Endothelial cell of umbilical vein (primary cell): ENCODE measurements at regions not wholly inside any gene's neighbourhood (a gene's known extent, or its start where the extent isn't known, plus 50 kb on each side); places are given as distances from the start of the nearest gene placed in this dataset.

ENCODE experiments used
- BruUV-seq: library from RNA; stranded (reverse); fragments of 400-500 nt; replicated peaks from 2 replicates; lab custom pipeline; 2021; lab: Mats Ljungman, UMichigan
- CTCF ChIA-PET: fragments of 300-600, 350-600 bp; sonication (Branson Sonifier 250); formaldehyde crosslinking; loops from one replicate; lab custom pipeline; 2021; ENCODE audit warnings: antibody characterized with exemption, inconsistent platforms; lab: Charles Lee
- POLR2A ChIA-PET: fragments of 300-600, 350-600 bp; sonication (Branson Sonifier 250); formaldehyde crosslinking; loops from one replicate; lab custom pipeline; 2021; ENCODE audit warnings: antibody characterized with exemption, inconsistent platforms; lab: Charles Lee
- DNase-seq: peaks from one replicate; pipeline ENCODE4 v3.0.0-alpha.2; 2011; ENCODE audit warnings: low read depth, low spot score
- FAIRE-seq: peaks from 2 replicates; lab custom pipeline; 2011; peaks lifted over from hg19 to GRCh38; lab: Jason Lieb, UNC
- H2AFZ ChIP-seq: 2 replicates; pipeline ENCODE4 v1.6.0; 2012; ENCODE audit warnings: low read depth, low read length, control low read depth, inconsistent platforms
- H3K27ac ChIP-seq: 2 replicates; pipeline ENCODE4 v1.5.1; 2011; ENCODE audit warnings: low read depth, mild to moderate bottlenecking, control low read depth, low read length, moderate library complexity; ENCODE audit not compliant: insufficient read depth
- H3K27me3 ChIP-seq, 2 experiments: 2 replicates each; pipeline versions ENCODE4 v1.6.0 to v1.6.1; 2011; ENCODE audit warnings: low read length in 2 of 2, mixed read lengths in 1 of 2; ENCODE audit not compliant: control insufficient read depth in 2 of 2, insufficient read depth in 2 of 2
- H3K36me3 ChIP-seq, 2 experiments: 2 replicates in 1 of 2; 3 replicates in 1 of 2; pipeline ENCODE4 v1.5.1; 2011; ENCODE audit warnings: low read length in 2 of 2, mild to moderate bottlenecking in 1 of 2, moderate library complexity in 1 of 2; ENCODE audit not compliant: control insufficient read depth in 2 of 2, insufficient read depth in 2 of 2; ENCODE audit errors: extremely low read depth in 1 of 2
- H3K4me1 ChIP-seq: 3 replicates; pipeline ENCODE4 v1.5.1; 2011; ENCODE audit warnings: mild to moderate bottlenecking, low read length; ENCODE audit not compliant: control insufficient read depth, insufficient read depth; ENCODE audit errors: extremely low read depth
- H3K4me2 ChIP-seq: 2 replicates; pipeline ENCODE4 v1.6.1; 2011; ENCODE audit warnings: low read length, control low read depth, mixed read lengths; ENCODE audit not compliant: insufficient read depth
- H3K4me3 ChIP-seq, 3 experiments: fragments of 200-600 bp in 1 of 3; sonication (generic), shearing (Covaris generic) in 1 of 3; replicated peaks in 1 of 3; 2 replicates each; pipeline ENCODE4 v1.5.1; 2011 to 2016; ENCODE audit warnings: control low read depth in 3 of 3, low read length in 3 of 3, mild to moderate bottlenecking in 2 of 3, inconsistent platforms in 1 of 3, low read depth in 1 of 3, moderate library complexity in 1 of 3; ENCODE audit not compliant: insufficient read depth in 1 of 3
- H3K79me2 ChIP-seq: 2 replicates; pipeline ENCODE4 v1.6.0; 2012; ENCODE audit warnings: low read length, inconsistent platforms; ENCODE audit not compliant: control insufficient read depth, insufficient read depth
- H3K9ac ChIP-seq: replicated peaks from 2 replicates; pipeline ENCODE3; 2011; ENCODE audit warnings: low read length, control low read depth; ENCODE audit not compliant: insufficient read depth; ENCODE audit errors: extremely low read depth
- H3K9me1 ChIP-seq: replicated peaks from 3 replicates; pipeline ENCODE4 v1.6.0; 2011; ENCODE audit warnings: mild to moderate bottlenecking, low read length; ENCODE audit not compliant: control insufficient read depth, insufficient read depth; ENCODE audit errors: extremely low read depth
- H3K9me3 ChIP-seq: replicated peaks from 2 replicates; pipeline ENCODE4 v1.5.1; 2012; ENCODE audit warnings: low read length, inconsistent platforms; ENCODE audit not compliant: control insufficient read depth, insufficient read depth
- H4K20me1 ChIP-seq: replicated peaks from 2 replicates; pipeline ENCODE3; 2011; ENCODE audit warnings: mild to moderate bottlenecking, low read length; ENCODE audit not compliant: control insufficient read depth, insufficient read depth; ENCODE audit errors: extremely low read depth
- CTCF ChIP-seq, 2 donors: IDR thresholded peaks; 1 replicate in 1 of 2; 2 replicates in 1 of 2; pipeline ENCODE4 v1.5.1; 2011; ENCODE audit warnings: low read length in 2 of 2, mild to moderate bottlenecking in 2 of 2, moderate library complexity in 2 of 2, control low read depth in 1 of 2, inconsistent platforms in 1 of 2, low read depth in 1 of 2; ENCODE audit not compliant: insufficient read depth in 1 of 2; ENCODE audit errors: extremely low read depth in 1 of 2
- EZH2 ChIP-seq: IDR thresholded peaks from 2 replicates; pipeline ENCODE4 v1.6.1; 2012; ENCODE audit warnings: borderline replicate concordance, low read depth, mild to moderate bottlenecking, moderate library complexity, low read length, inconsistent platforms; ENCODE audit not compliant: severe bottlenecking
- FOS ChIP-seq: IDR thresholded peaks from 2 replicates; pipeline ENCODE4 v1.6.1; 2011; ENCODE audit warnings: mild to moderate bottlenecking, low read length, moderate library complexity, borderline replicate concordance; ENCODE audit not compliant: insufficient read depth
- GATA2 ChIP-seq: IDR thresholded peaks from 2 replicates; pipeline ENCODE4 v1.7.0; 2011; ENCODE audit warnings: low read depth, mild to moderate bottlenecking, moderate library complexity, mixed read lengths, low read length; ENCODE audit not compliant: insufficient read length, insufficient read depth
- JUN ChIP-seq: IDR thresholded peaks from 2 replicates; pipeline ENCODE4 v1.6.1; 2011; ENCODE audit warnings: borderline replicate concordance, low read depth; ENCODE audit not compliant: insufficient read length, insufficient read depth
- MAX ChIP-seq: IDR thresholded peaks from 2 replicates; pipeline ENCODE4 v1.6.1; 2011; ENCODE audit not compliant: insufficient read depth, insufficient read length
- MYC ChIP-seq: IDR thresholded peaks from one replicate; pipeline ENCODE4 v1.6.1; 2011; ENCODE audit warnings: mild to moderate bottlenecking, low read depth, low read length
- POLR2A ChIP-seq: IDR thresholded peaks from 2 replicates; pipeline ENCODE4 v1.6.1; 2012; ENCODE audit warnings: low read depth, mild to moderate bottlenecking, control low read depth, low read length
- POLR2AphosphoS5 ChIP-seq: IDR thresholded peaks from 2 replicates; pipeline ENCODE4 v1.6.1; 2012; ENCODE audit warnings: low read depth, mild to moderate bottlenecking, control low read depth, low read length, moderate library complexity; ENCODE audit not compliant: insufficient read depth
- dilution Hi-C: fragments of 300-500 bp; cut with MboI; formaldehyde crosslinking; loops from one replicate; pipeline ENCODE4 v1.15.0; 2019; ENCODE audit warnings: low sequenced_read_pairs; ENCODE audit not compliant: extremely low pct_ligation_motif_present
- intact Hi-C: fragments of 100-400 bp; cut with micrococcal nuclease; formaldehyde crosslinking; loops from one replicate; pipeline ENCODE4 v1.10.0; 2022

- Histone ChIP-seq H3K4me2 (no peak overlapping the region), H3K27me3 (no peaks in the 10 kb centered on the region), H3K9me1 (no peaks in the 10 kb centered on the region), H4K20me1 (no peaks in the 10 kb centered on the region), H3K79me2 (no peaks in the 10 kb centered on the region), H3K9ac (no peak overlapping the region), H3K36me3 (no peaks in the 10 kb centered on the region), H3K27ac (no peak overlapping the region), H3K4me3 (no peak overlapping the region), H3K4me1 (no peaks in the 10 kb centered on the region), H2AFZ (no peak overlapping the region), H3K9me3 (no peaks in the 10 kb centered on the region)
- intact Hi-C loops = no loop called here
- CTCF ChIA-PET = interaction anchor here (1.1 kb wide), 1 partner anchor 58 kb away, joined by 3 read pairs; no protein-coding TSS in a partner anchor
- POLR2A ChIA-PET = no interaction called here
- DNase-seq = no peak
- FAIRE-seq = no peak
- TF ChIP-seq EZH2 (no peak), CTCF (IDR thresholded peaks at IDR 0.05; ENCODE audit: extremely low read depth in 1 of 2, insufficient read depth in 1 of 2, low read depth in 1 of 2, low read length in 2 of 2) (peak; percentile 7 to 23)
- dilution Hi-C loops = no loop called here
- BruUV-seq = no TSS peak
Measured at GRCh38 chr7:33836797-33837355, 68.5 kb upstream of the BMPER start.

- no peak for TF ChIP-seq MAX
- no peak for TF ChIP-seq MYC
- TF ChIP-seq GATA2 = no peak
- no peak for TF ChIP-seq JUN
- no peak for TF ChIP-seq POLR2A
- TF ChIP-seq EZH2 = no peak
- no peak for TF ChIP-seq FOS
- no peak for TF ChIP-seq CTCF (IDR thresholded peaks at IDR 0.05; ENCODE audit: extremely low read depth in 1 of 2, insufficient read depth in 1 of 2, low read depth in 1 of 2, low read length in 2 of 2)
- no peak for TF ChIP-seq POLR2AphosphoS5
- FAIRE-seq = no peak
- BruUV-seq = no TSS peak
- intact Hi-C loops (no loop called here), dilution Hi-C loops (no loop called here)
- H3K27me3 ChIP-seq = no peaks in the 10 kb centered on the region
- H4K20me1 ChIP-seq = no peaks in the 10 kb centered on the region
- no peaks in the 10 kb centered on the region for H3K9me1 ChIP-seq
- H3K79me2 ChIP-seq = no peaks in the 10 kb centered on the region
- no peak overlapping the region for H3K9ac ChIP-seq
- H3K4me1 ChIP-seq = no peaks in the 10 kb centered on the region
- DNase-seq = no peak
- ChIA-PET CTCF (interaction anchor here (1.1 to 1.5 kb wide), 2 partner anchors 12 to 58 kb away, joined by 3 read pairs; no protein-coding TSS in a partner anchor), POLR2A (no interaction called here)
- H3K4me2 ChIP-seq = no peak overlapping the region
- no peaks in the 10 kb centered on the region for H3K9me3 ChIP-seq
- H3K4me3 ChIP-seq = no peak overlapping the region
- no peak overlapping the region for H3K27ac ChIP-seq
- no peak overlapping the region for H2AFZ ChIP-seq
- no peaks in the 10 kb centered on the region for H3K36me3 ChIP-seq
Measured at GRCh38 chr7:33837356-33837851, 67.9 kb upstream of the BMPER start.
